Neuronal stem cell (in vitro differentiated cells): ENCODE measurements at regions not wholly inside any gene's neighbourhood (a gene's known extent, or its start where the extent isn't known, plus 50 kb on each side); places are given as distances from the start of the nearest gene placed in this dataset.

Experiments used
- DNase-seq: peaks from one replicate; pipeline ENCODE4 v3.0.0-alpha.2; 2013; ENCODE audit warnings: low spot score
- H2AFZ ChIP-seq: one replicate; pipeline ENCODE4 v1.6.1; 2013; ENCODE audit warnings: mild to moderate bottlenecking, low read length, inconsistent platforms
- H2AK5ac ChIP-seq: 2 replicates; pipeline ENCODE4 v1.6.1; 2013; ENCODE audit warnings: low read depth, mild to moderate bottlenecking, inconsistent platforms, low read length, moderate library complexity, mixed read lengths
- H2BK120ac ChIP-seq: 2 replicates; pipeline ENCODE4 v1.6.1; 2013; ENCODE audit warnings: low read depth, mild to moderate bottlenecking, inconsistent platforms, low read length, moderate library complexity, mixed read lengths
- H2BK12ac ChIP-seq: one replicate; pipeline ENCODE4 v1.6.1; 2013; ENCODE audit warnings: low read length, inconsistent platforms
- H2BK15ac ChIP-seq: 2 replicates; pipeline ENCODE4 v1.6.1; 2013; ENCODE audit warnings: mild to moderate bottlenecking, low read length, inconsistent platforms, mixed read lengths
- H2BK5ac ChIP-seq: one replicate; pipeline ENCODE4 v1.6.1; 2013; ENCODE audit warnings: inconsistent platforms, mild to moderate bottlenecking, low read length, moderate library complexity
- H3K14ac ChIP-seq: one replicate; pipeline ENCODE4 v1.6.1; 2013; ENCODE audit warnings: low read length, inconsistent platforms
- H3K18ac ChIP-seq: 2 replicates; pipeline ENCODE4 v1.6.1; 2013; ENCODE audit warnings: low read length, inconsistent platforms
- H3K23ac ChIP-seq: 2 replicates; pipeline ENCODE4 v1.6.1; 2013; ENCODE audit warnings: low read depth, mild to moderate bottlenecking, mixed read lengths, low read length, inconsistent platforms; ENCODE audit not compliant: poor library complexity
- H3K27ac ChIP-seq: replicated peaks from 3 replicates; pipeline ENCODE4 v1.5.1; 2013; ENCODE audit warnings: low read length, inconsistent platforms
- H3K27me3 ChIP-seq, 3 experiments: 2 replicates each; pipeline ENCODE4 v1.6.1; 2013; ENCODE audit warnings: low read length in 3 of 3, mild to moderate bottlenecking in 2 of 3, inconsistent platforms in 1 of 3, low read depth in 1 of 3, mixed read lengths in 1 of 3, moderate library complexity in 1 of 3; ENCODE audit not compliant: control insufficient read depth in 3 of 3, insufficient read depth in 3 of 3
- H3K36me3 ChIP-seq, 2 donors: replicated peaks in 1 of 2; 2 replicates each; pipeline ENCODE4 v1.6.1; 2013; ENCODE audit warnings: low read length in 2 of 2; ENCODE audit not compliant: control insufficient read depth in 2 of 2, insufficient read depth in 2 of 2
- H3K4ac ChIP-seq: 2 replicates; pipeline ENCODE4 v1.6.1; 2013; ENCODE audit warnings: inconsistent platforms, mild to moderate bottlenecking, low read length, moderate library complexity
- H3K4me1 ChIP-seq, 2 donors: 1 replicate in 1 of 2; 2 replicates in 1 of 2; pipeline ENCODE4 v1.6.1; 2013; ENCODE audit warnings: low read length in 2 of 2, low read depth in 1 of 2; ENCODE audit not compliant: control insufficient read depth in 2 of 2, insufficient read depth in 1 of 2
- H3K4me2 ChIP-seq: one replicate; pipeline ENCODE4 v1.6.1; 2013; ENCODE audit warnings: mild to moderate bottlenecking, low read length, inconsistent platforms; ENCODE audit not compliant: insufficient read depth, poor library complexity, severe bottlenecking
- H3K4me3 ChIP-seq, 2 donors: 2 replicates each; pipeline ENCODE4 v1.5.1; 2013; ENCODE audit warnings: low read length in 2 of 2, mild to moderate bottlenecking in 2 of 2, inconsistent platforms in 1 of 2, moderate library complexity in 1 of 2
- H3K79me1 ChIP-seq: one replicate; pipeline ENCODE4 v1.6.1; 2013; ENCODE audit warnings: low read depth, mild to moderate bottlenecking, inconsistent platforms, low read length, moderate library complexity
- H3K9ac ChIP-seq: one replicate; pipeline ENCODE4 v1.6.1; 2013; ENCODE audit warnings: mild to moderate bottlenecking, low read depth, low read length, inconsistent platforms; ENCODE audit not compliant: poor library complexity
- H3K9me3 ChIP-seq, 2 donors: replicated peaks in 1 of 2; 2 replicates each; pipeline versions ENCODE3 to v1.6.1; 2013; ENCODE audit warnings: low read length in 2 of 2, mild to moderate bottlenecking in 2 of 2, inconsistent platforms in 1 of 2, low read depth in 1 of 2, mixed read lengths in 1 of 2, moderate library complexity in 1 of 2; ENCODE audit not compliant: control insufficient read depth in 2 of 2, insufficient read depth in 1 of 2
- H4K8ac ChIP-seq: one replicate; pipeline ENCODE4 v1.6.1; 2013; ENCODE audit warnings: low read depth, mild to moderate bottlenecking, inconsistent platforms, low read length, moderate library complexity
- H4K91ac ChIP-seq: one replicate; pipeline ENCODE4 v1.6.1; 2013; ENCODE audit warnings: low read length, low read depth, mild to moderate bottlenecking, inconsistent platforms; ENCODE audit not compliant: poor library complexity
- WGBS, 2 donors: extraction: QIAGEN DNeasy Blood & Tissue Kit; methylation state at CpG; one replicate each; pipeline ENCODE4 v1.1.7; 2013; ENCODE audit warnings: missing lambda C conversion rate in 2 of 2, mixed read lengths in 1 of 2; ENCODE audit not compliant: insufficient read length in 2 of 2, insufficient replicate concordance in 1 of 2; ENCODE audit errors: extremely low coverage in 2 of 2; 5-methylcytosine and 5-hydroxymethylcytosine counted together

DNA sequence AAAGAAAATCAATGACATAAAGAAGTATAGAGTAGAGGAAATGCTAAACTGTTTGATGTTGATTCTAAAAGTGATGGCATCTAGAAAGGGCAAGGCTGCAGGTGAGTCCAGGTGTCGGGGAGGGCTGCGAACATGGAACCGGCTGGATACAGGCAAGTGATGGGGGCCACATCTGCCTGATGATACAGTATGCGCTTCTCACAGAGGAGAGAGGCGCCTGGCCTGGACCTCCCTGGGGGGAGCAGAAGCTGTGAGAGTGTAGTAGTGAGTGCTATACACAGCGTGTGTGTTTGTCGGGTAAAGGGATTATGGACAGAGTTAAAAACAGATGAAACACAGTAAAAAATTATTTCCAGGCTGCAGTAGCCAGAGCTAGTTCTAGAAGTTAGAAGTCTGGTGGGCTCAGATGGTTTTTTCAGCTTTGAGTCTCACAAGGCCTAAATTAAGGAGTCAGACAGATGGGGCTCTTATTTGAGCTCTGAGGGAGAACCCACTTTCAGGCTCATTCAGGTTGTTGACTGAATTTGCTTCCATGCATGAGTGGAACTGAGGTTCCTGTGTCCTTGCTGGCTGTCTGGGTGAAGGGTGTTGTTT lies 195.8 kb upstream of the ARG1 start:
- Histone ChIP-seq H4K91ac (no peak overlapping the region), H3K14ac (no peak overlapping the region), H2BK15ac (no peak overlapping the region), H3K4me2 (no peak overlapping the region), H3K9ac (no peak overlapping the region), H3K4me1 (no peaks in the 10 kb centered on the region), H3K9me3 (no peaks in the 10 kb centered on the region), H3K27me3 (peaks cover 0 to 3% (median 0%) of the 10 kb centered on the region in 3 experiments), H3K23ac (no peak overlapping the region), H3K36me3 (no peaks in the 10 kb centered on the region), H2BK12ac (no peak overlapping the region), H3K18ac (no peak overlapping the region), H2AFZ (no peak overlapping the region), H4K8ac (no peak overlapping the region), H3K4ac (no peak overlapping the region), H2AK5ac (no peak overlapping the region), H2BK5ac (no peak overlapping the region), H3K27ac (no peak overlapping the region), H2BK120ac (no peak overlapping the region), H3K4me3 (no peak overlapping the region), H3K79me1 (no peaks in the 10 kb centered on the region)
- no peak for DNase-seq
- no CpG with 5 or more reads among the region's 7 CpGs for WGBS, 2 donors

DNA sequence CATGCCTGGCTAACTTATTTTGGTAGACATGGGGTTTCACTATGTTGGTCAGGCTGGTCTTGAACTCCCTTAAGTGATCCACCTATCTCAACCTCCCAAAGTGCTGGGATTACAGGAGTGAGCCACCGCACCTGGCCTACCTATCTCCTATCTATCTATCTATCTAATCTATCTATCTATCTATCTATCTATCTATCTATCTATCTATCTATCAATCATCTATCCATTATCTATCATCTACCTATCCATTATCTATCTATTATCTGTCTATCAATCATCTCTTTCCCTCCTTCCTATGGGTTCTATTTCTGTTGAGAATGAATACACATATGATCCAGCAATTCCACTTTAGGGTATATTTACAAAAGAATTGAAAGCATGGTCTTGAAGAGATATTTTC lies 194.2 kb upstream of the ARG1 start:
- no peak overlapping the region for H3K23ac ChIP-seq
- no peak overlapping the region for H2BK15ac ChIP-seq
- no peak overlapping the region for H3K4me2 ChIP-seq
- H3K4me3 ChIP-seq, result no peak overlapping the region
- no peak overlapping the region for H2BK5ac ChIP-seq
- no peak for DNase-seq
- no peak overlapping the region for H3K9ac ChIP-seq
- no peak overlapping the region for H2BK12ac ChIP-seq
- no peak overlapping the region for H2BK120ac ChIP-seq
- no peak overlapping the region for H4K91ac ChIP-seq
- no peak overlapping the region for H3K14ac ChIP-seq
- no peak overlapping the region for H4K8ac ChIP-seq
- H3K27me3 ChIP-seq, result peaks cover 0 to 3% (median 0%) of the 10 kb centered on the region in 3 experiments
- no peak overlapping the region for H3K18ac ChIP-seq
- H3K27ac ChIP-seq, result no peak overlapping the region
- no peaks in the 10 kb centered on the region for H3K9me3 ChIP-seq
- H3K79me1 ChIP-seq, result no peaks in the 10 kb centered on the region
- no peak overlapping the region for H2AFZ ChIP-seq
- peaks cover 4 to 9% of the 10 kb centered on the region in 2 donors for H3K4me1 ChIP-seq
- no peak overlapping the region for H3K4ac ChIP-seq
- H3K36me3 ChIP-seq, result no peaks in the 10 kb centered on the region
- no CpG with 5 or more reads among the region's 1 CpG for WGBS, 2 donors
- no peak overlapping the region for H2AK5ac ChIP-seq

DNA sequence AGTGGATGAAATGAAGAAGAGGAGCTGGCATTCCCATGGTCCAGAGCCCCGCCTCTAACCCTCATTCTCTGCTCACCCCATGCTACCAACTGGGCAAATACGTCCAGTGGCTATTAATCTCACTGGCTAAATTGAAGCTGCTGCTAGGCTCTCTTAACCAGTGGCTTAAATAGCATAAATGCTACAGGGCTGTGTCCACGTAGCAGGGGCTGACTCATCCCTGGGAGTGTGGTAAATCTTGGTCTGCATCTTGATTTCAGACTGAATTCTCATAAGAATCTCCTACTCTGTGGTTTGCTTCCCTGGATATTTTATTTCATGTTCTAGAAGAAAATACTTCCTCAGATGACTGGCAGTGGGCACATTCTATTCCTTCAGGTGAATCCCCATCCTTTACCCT lies 193.1 kb upstream of the ARG1 start:
- WGBS, 2 donors, result no CpG with 5 or more reads among the region's 3 CpGs
- H3K36me3 ChIP-seq, result no peaks in the 10 kb centered on the region
- DNase-seq, result no peak
- H3K4me2 ChIP-seq, result no peak overlapping the region
- H2BK5ac ChIP-seq, result no peak overlapping the region
- H2AFZ ChIP-seq, result no peak overlapping the region
- H3K4me1 ChIP-seq, result peaks cover 5 to 9% of the 10 kb centered on the region in 2 donors
- no peak overlapping the region for H2AK5ac ChIP-seq
- no peak overlapping the region for H3K23ac ChIP-seq
- no peak overlapping the region for H4K8ac ChIP-seq
- H3K79me1 ChIP-seq, result no peaks in the 10 kb centered on the region
- no peaks in the 10 kb centered on the region for H3K9me3 ChIP-seq
- H3K14ac ChIP-seq, result no peak overlapping the region
- no peak overlapping the region for H2BK15ac ChIP-seq
- no peak overlapping the region for H2BK12ac ChIP-seq
- no peak overlapping the region for H2BK120ac ChIP-seq
- no peak overlapping the region for H3K18ac ChIP-seq
- H3K27ac ChIP-seq, result no peak overlapping the region
- H3K27me3 ChIP-seq, result peaks cover 0 to 3% (median 0%) of the 10 kb centered on the region in 3 experiments
- no peak overlapping the region for H3K4ac ChIP-seq
- no peak overlapping the region for H3K4me3 ChIP-seq
- no peak overlapping the region for H3K9ac ChIP-seq
- no peak overlapping the region for H4K91ac ChIP-seq

DNA sequence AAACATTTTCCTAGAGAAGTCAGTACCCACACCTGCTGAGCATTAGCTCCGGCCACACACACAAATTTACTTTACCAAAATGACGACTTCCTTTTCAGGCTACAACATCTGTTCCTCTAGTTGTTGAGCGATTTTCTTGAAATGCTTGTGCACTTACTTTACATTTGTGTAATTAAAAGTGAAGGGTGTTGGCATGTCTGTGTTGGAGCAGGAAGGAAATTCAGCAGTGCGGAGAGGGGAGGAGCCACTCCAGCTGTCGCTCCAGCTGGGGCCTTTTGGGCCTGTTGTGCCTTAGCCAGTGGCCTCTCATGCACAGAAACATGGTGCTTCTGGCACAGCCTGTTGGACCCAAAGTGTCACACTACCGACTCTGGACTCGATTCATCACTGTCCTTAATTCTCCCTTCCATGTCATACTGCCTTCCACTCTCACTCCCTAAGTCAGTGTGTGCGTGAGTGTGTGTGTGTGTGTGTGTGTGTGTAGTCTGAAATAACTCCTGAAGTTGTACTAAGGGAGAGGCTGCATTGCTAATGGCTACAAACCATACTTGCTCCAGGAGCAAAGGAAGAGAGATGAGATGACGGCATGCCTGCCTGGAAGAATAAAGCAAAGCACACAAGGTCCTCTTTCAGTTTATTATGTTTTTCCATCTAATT lies 191.8 kb upstream of the ARG1 start:
- no peak overlapping the region for H3K18ac ChIP-seq
- no peak overlapping the region for H3K23ac ChIP-seq
- peaks cover 5 to 9% of the 10 kb centered on the region in 2 donors for H3K4me1 ChIP-seq
- no peak overlapping the region for H2BK120ac ChIP-seq
- H4K8ac ChIP-seq, result no peak overlapping the region
- no peak overlapping the region for H3K14ac ChIP-seq
- H3K27ac ChIP-seq, result no peak overlapping the region
- H3K4me2 ChIP-seq, result no peak overlapping the region
- no peak overlapping the region for H3K4me3 ChIP-seq
- no peak overlapping the region for H2BK5ac ChIP-seq
- no peak overlapping the region for H2AK5ac ChIP-seq
- no peaks in the 10 kb centered on the region for H3K79me1 ChIP-seq
- DNase-seq, result no peak
- peak overlapping the region; percentile 2 for H2AFZ ChIP-seq
- H3K27me3 ChIP-seq, result peaks cover 0 to 3% (median 0%) of the 10 kb centered on the region in 3 experiments
- H3K9ac ChIP-seq, result no peak overlapping the region
- no peak overlapping the region for H4K91ac ChIP-seq
- no peak overlapping the region for H2BK12ac ChIP-seq
- no peak overlapping the region for H2BK15ac ChIP-seq
- no peak overlapping the region for H3K4ac ChIP-seq
- WGBS, 2 donors, result no CpG with 5 or more reads among the region's 9 CpGs
- no peaks in the 10 kb centered on the region for H3K9me3 ChIP-seq
- no peaks in the 10 kb centered on the region for H3K36me3 ChIP-seq
